ENCODE measurements at regions not wholly inside any gene's neighbourhood (a gene's known extent, or its start where the extent isn't known, plus 50 kb on each side); places are given as distances from the start of the nearest gene placed in this dataset.

DNA sequence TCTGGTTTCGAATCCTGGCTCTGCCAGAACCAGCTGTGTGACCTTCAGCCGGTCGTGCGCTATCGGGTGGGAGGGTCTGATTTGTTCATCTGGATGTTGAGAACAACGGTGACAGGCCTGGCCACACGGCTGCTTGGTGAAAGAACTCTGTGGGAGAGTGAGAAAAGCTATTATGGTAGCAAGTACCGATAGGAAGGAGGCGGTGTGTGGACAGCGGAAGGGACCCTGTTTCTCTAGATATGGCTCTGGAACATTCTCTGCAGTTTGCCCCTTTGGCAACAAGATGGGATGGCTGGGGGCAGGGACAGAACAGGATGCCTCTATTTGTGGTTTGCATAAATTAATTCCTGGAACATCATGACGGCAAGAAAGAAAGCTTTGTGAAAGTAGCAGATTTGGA, 347.3 kb downstream of the AACS start:
- no peaks in the 10 kb centered on the region for H4K20me1 ChIP-seq (replicated peaks; ENCODE audit: control insufficient read depth, extremely low read depth, insufficient read depth, low read length)
- H3K9me1 ChIP-seq (replicated peaks; ENCODE audit: control insufficient read depth, extremely low read depth, insufficient read depth, low read length) = no peaks in the 10 kb centered on the region
- no peak overlapping the region for H2AFZ ChIP-seq (ENCODE audit: low read depth, low read length)
- no peak overlapping the region for H3K9ac ChIP-seq (replicated peaks; ENCODE audit: extremely low read depth, insufficient read depth, low read length)
- H3K27me3 ChIP-seq (ENCODE audit: control insufficient read depth in 2 of 2, insufficient read depth in 2 of 2, low read length in 2 of 2) = no peaks in the 10 kb centered on the region
- FAIRE-seq = no peak
- intact Hi-C loops (cut with micrococcal nuclease) (no loop called here), dilution Hi-C loops (cut with MboI; ENCODE audit: extremely low pct_ligation_motif_present, low sequenced_read_pairs) (no loop called here)
- no peaks in the 10 kb centered on the region for H3K36me3 ChIP-seq (ENCODE audit: control insufficient read depth in 2 of 2, extremely low read depth in 1 of 2, insufficient read depth in 2 of 2, low read length in 2 of 2)
- no peaks in the 10 kb centered on the region for H3K79me2 ChIP-seq (ENCODE audit: control insufficient read depth, insufficient read depth, low read length)
- POLR2A ChIA-PET = no interaction called here
- H3K4me2 ChIP-seq (ENCODE audit: insufficient read depth, low read length) = no peak overlapping the region
- H3K27ac ChIP-seq (ENCODE audit: insufficient read depth, low read depth, low read length) = no peak overlapping the region
- H3K4me1 ChIP-seq (ENCODE audit: control insufficient read depth, extremely low read depth, insufficient read depth, low read length) = no peaks in the 10 kb centered on the region
- no peak for DNase-seq (ENCODE audit: low read depth, low spot score)
- H3K4me3 ChIP-seq (replicated peaks in 1 of 3; ENCODE audit: insufficient read depth in 1 of 3, low read depth in 1 of 3, low read length in 3 of 3) = no peak overlapping the region
- TF ChIP-seq POLR2A (IDR thresholded peaks at IDR 0.05; ENCODE audit: low read depth, low read length) (no peak), JUN (IDR thresholded peaks at IDR 0.05; ENCODE audit: borderline replicate concordance, insufficient read depth, insufficient read length, low read depth) (no peak), EZH2 (IDR thresholded peaks at IDR 0.05; ENCODE audit: borderline replicate concordance, low read depth, low read length, severe bottlenecking) (no peak), MYC (IDR thresholded peaks at IDR 0.05; ENCODE audit: low read depth, low read length) (no peak)
- TF ChIP-seq, protein P1, sequence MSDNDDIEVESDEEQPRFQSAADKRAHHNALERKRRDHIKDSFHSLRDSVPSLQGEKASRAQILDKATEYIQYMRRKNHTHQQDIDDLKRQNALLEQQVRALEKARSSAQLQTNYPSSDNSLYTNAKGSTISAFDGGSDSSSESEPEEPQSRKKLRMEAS (IDR thresholded peaks at IDR 0.05; ENCODE audit: insufficient read depth, insufficient read length) = no peak
- BruUV-seq (replicated peaks) = no TSS peak
- CTCF ChIA-PET = no interaction called here
- H3K9me3 ChIP-seq (replicated peaks; ENCODE audit: control insufficient read depth, insufficient read depth, low read length) = peaks cover 3% of the 10 kb centered on the region

DNA sequence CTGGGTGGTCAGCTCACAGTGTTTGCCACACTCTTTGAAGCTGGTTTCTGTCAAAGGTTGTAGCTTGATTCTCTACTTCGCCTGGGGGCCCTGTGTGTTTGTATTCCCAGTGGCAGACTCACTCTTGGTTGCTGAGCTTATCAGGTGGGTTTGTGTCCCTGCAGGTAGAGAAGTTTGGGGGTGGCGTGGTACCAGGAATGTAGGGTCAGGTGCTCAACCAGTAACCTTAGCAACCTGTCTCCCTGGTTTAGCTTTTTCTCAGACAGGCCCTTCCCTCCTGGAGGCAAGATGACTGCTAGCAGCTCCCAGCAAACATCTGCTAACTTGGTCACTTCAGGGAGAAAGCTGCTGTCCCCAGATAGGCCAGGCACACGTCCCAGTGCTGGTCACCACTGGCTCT, 352.2 kb downstream of the AACS start:
- Histone ChIP-seq H3K9me1 (replicated peaks; ENCODE audit: control insufficient read depth, extremely low read depth, insufficient read depth, low read length) (no peaks in the 10 kb centered on the region), H3K9ac (replicated peaks; ENCODE audit: extremely low read depth, insufficient read depth, low read length) (no peak overlapping the region), H2AFZ (ENCODE audit: low read depth, low read length) (no peak overlapping the region), H3K27ac (ENCODE audit: insufficient read depth, low read depth, low read length) (no peak overlapping the region), H4K20me1 (replicated peaks; ENCODE audit: control insufficient read depth, extremely low read depth, insufficient read depth, low read length) (no peaks in the 10 kb centered on the region), H3K9me3 (replicated peaks; ENCODE audit: control insufficient read depth, insufficient read depth, low read length) (peaks cover 5% of the 10 kb centered on the region), H3K27me3 (ENCODE audit: control insufficient read depth in 2 of 2, insufficient read depth in 2 of 2, low read length in 2 of 2) (no peaks in the 10 kb centered on the region), H3K4me1 (ENCODE audit: control insufficient read depth, extremely low read depth, insufficient read depth, low read length) (no peaks in the 10 kb centered on the region), H3K4me3 (replicated peaks in 1 of 3; ENCODE audit: insufficient read depth in 1 of 3, low read depth in 1 of 3, low read length in 3 of 3) (no peak overlapping the region), H3K4me2 (ENCODE audit: insufficient read depth, low read length) (no peak overlapping the region), H3K79me2 (ENCODE audit: control insufficient read depth, insufficient read depth, low read length) (no peaks in the 10 kb centered on the region), H3K36me3 (ENCODE audit: control insufficient read depth in 2 of 2, extremely low read depth in 1 of 2, insufficient read depth in 2 of 2, low read length in 2 of 2) (no peaks in the 10 kb centered on the region)
- CTCF ChIA-PET = no interaction called here
- intact Hi-C loops (cut with micrococcal nuclease) = no loop called here
- dilution Hi-C loops (cut with MboI; ENCODE audit: extremely low pct_ligation_motif_present, low sequenced_read_pairs) = no loop called here
- BruUV-seq (replicated peaks) = no TSS peak
- POLR2A ChIA-PET = no interaction called here
- no peak for TF ChIP-seq POLR2A (IDR thresholded peaks at IDR 0.05; ENCODE audit: low read depth, low read length)
- no peak for TF ChIP-seq FOS (IDR thresholded peaks at IDR 0.05; ENCODE audit: borderline replicate concordance, insufficient read depth, low read length)
- TF ChIP-seq, protein P1 (IDR thresholded peaks at IDR 0.05; ENCODE audit: insufficient read depth, insufficient read length) = no peak
- TF ChIP-seq GATA2 (IDR thresholded peaks at IDR 0.05; ENCODE audit: insufficient read depth, insufficient read length, low read depth, low read length) = no peak
- no peak for TF ChIP-seq POLR2AphosphoS5 (IDR thresholded peaks at IDR 0.05; ENCODE audit: insufficient read depth, low read depth, low read length)
- TF ChIP-seq EZH2 (IDR thresholded peaks at IDR 0.05; ENCODE audit: borderline replicate concordance, low read depth, low read length, severe bottlenecking) = no peak
- no peak for TF ChIP-seq MYC (IDR thresholded peaks at IDR 0.05; ENCODE audit: low read depth, low read length)
- TF ChIP-seq, protein P2, sequence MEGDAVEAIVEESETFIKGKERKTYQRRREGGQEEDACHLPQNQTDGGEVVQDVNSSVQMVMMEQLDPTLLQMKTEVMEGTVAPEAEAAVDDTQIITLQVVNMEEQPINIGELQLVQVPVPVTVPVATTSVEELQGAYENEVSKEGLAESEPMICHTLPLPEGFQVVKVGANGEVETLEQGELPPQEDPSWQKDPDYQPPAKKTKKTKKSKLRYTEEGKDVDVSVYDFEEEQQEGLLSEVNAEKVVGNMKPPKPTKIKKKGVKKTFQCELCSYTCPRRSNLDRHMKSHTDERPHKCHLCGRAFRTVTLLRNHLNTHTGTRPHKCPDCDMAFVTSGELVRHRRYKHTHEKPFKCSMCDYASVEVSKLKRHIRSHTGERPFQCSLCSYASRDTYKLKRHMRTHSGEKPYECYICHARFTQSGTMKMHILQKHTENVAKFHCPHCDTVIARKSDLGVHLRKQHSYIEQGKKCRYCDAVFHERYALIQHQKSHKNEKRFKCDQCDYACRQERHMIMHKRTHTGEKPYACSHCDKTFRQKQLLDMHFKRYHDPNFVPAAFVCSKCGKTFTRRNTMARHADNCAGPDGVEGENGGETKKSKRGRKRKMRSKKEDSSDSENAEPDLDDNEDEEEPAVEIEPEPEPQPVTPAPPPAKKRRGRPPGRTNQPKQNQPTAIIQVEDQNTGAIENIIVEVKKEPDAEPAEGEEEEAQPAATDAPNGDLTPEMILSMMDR (IDR thresholded peaks at IDR 0.05; ENCODE audit: extremely low read depth in 1 of 2, insufficient read depth in 1 of 2, low read depth in 1 of 2, low read length in 2 of 2) = no peak
- no peak for TF ChIP-seq JUN (IDR thresholded peaks at IDR 0.05; ENCODE audit: borderline replicate concordance, insufficient read depth, insufficient read length, low read depth)
- FAIRE-seq (no peak), DNase-seq (ENCODE audit: low read depth, low spot score) (no peak)

Measured in endothelial cell of umbilical vein (primary cell).